ENCODE measurements at regions not wholly inside any gene's neighbourhood (a gene's known extent, or its start where the extent isn't known, plus 50 kb on each side); places are given as distances from the start of the nearest gene placed in this dataset.

GRCh38 chr17:34703533-34703932 lies 124.2 kb downstream of the TMEM132E start:
- no TSS peak for BruUV-seq (replicated peaks)
- H3K27ac ChIP-seq (ENCODE audit: low read depth, low read length, poor library complexity, severe bottlenecking): no peak overlapping the region
- ChIA-PET CTCF (no interaction called here), POLR2A (ENCODE audit: low non-redundant PET) (no interaction called here)
- H3K36me3 ChIP-seq (ENCODE audit: insufficient read depth, low read length, poor library complexity, severe bottlenecking): no peaks in the 10 kb centered on the region
- intact Hi-C loops (cut with micrococcal nuclease; ENCODE audit: unreplicated experiment): no loop called here
- DNase-seq (ENCODE audit: low spot score): peak; percentile 48
- H3K9me3 ChIP-seq (ENCODE audit: low read depth, low read length, poor library complexity, severe bottlenecking): no peaks in the 10 kb centered on the region
- H3K27me3 ChIP-seq (replicated peaks; ENCODE audit: insufficient read depth, low read depth, low read length, poor library complexity): no peaks in the 10 kb centered on the region
- no peak overlapping the region for H3K4me3 ChIP-seq (ENCODE audit: low read depth, low read length, poor library complexity, severe bottlenecking)
- H3K4me1 ChIP-seq (ENCODE audit: insufficient read depth, low read length, poor library complexity, severe bottlenecking): no peaks in the 10 kb centered on the region
- TF ChIP-seq, protein P1, sequence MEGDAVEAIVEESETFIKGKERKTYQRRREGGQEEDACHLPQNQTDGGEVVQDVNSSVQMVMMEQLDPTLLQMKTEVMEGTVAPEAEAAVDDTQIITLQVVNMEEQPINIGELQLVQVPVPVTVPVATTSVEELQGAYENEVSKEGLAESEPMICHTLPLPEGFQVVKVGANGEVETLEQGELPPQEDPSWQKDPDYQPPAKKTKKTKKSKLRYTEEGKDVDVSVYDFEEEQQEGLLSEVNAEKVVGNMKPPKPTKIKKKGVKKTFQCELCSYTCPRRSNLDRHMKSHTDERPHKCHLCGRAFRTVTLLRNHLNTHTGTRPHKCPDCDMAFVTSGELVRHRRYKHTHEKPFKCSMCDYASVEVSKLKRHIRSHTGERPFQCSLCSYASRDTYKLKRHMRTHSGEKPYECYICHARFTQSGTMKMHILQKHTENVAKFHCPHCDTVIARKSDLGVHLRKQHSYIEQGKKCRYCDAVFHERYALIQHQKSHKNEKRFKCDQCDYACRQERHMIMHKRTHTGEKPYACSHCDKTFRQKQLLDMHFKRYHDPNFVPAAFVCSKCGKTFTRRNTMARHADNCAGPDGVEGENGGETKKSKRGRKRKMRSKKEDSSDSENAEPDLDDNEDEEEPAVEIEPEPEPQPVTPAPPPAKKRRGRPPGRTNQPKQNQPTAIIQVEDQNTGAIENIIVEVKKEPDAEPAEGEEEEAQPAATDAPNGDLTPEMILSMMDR (conservative IDR thresholded peaks at IDR 0.05; ENCODE audit: low read depth, low read length): no peak
- TF ChIP-seq EZH2 (IDR thresholded peaks at IDR 0.05; ENCODE audit: borderline replicate concordance, low read depth, low read length, poor library complexity, severe bottlenecking): no peak

- intact Hi-C loops (cut with micrococcal nuclease; ENCODE audit: unreplicated experiment): no loop called here
Measured at GRCh38 chr17:34699181-34699580, 119.8 kb downstream of the TMEM132E start.

DNA sequence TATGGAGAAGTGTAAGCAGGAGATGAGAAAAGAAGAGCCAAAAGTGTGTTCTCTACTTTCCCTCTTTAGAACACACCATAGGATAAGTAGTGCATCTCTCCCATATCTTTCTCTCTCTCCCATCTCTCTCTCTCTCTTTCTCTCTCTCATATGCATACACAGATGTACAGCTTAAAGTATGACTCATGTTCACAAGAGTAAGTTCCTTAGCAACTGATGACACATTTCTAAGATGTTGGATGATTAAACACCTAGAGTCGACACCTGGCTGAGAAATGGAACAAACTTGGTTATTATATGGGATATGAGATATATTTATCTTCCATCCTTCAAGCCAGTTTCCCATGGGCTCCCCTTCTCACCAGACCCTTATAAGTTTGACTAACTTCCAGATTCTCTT lies 113.5 kb downstream of the TMEM132E start:
- Histone ChIP-seq H3K4me1 (ENCODE audit: insufficient read depth, low read length, poor library complexity, severe bottlenecking) (no peaks in the 10 kb centered on the region), H3K36me3 (ENCODE audit: insufficient read depth, low read length, poor library complexity, severe bottlenecking) (no peaks in the 10 kb centered on the region), H3K4me3 (ENCODE audit: low read depth, low read length, poor library complexity, severe bottlenecking) (no peak overlapping the region), H3K27ac (ENCODE audit: low read depth, low read length, poor library complexity, severe bottlenecking) (no peak overlapping the region), H3K9me3 (ENCODE audit: low read depth, low read length, poor library complexity, severe bottlenecking) (no peaks in the 10 kb centered on the region), H3K27me3 (replicated peaks; ENCODE audit: insufficient read depth, low read depth, low read length, poor library complexity) (peaks cover 11% of the 10 kb centered on the region)
- ChIA-PET CTCF (no interaction called here), POLR2A (ENCODE audit: low non-redundant PET) (no interaction called here)
- no TSS peak for BruUV-seq (replicated peaks)
- intact Hi-C loops (cut with micrococcal nuclease; ENCODE audit: unreplicated experiment): no loop called here
- DNase-seq (ENCODE audit: low spot score): no peak
- no peak for TF ChIP-seq EZH2 (IDR thresholded peaks at IDR 0.05; ENCODE audit: borderline replicate concordance, low read depth, low read length, poor library complexity, severe bottlenecking)
- TF ChIP-seq, protein P1 (conservative IDR thresholded peaks at IDR 0.05; ENCODE audit: low read depth, low read length): no peak

More at GRCh38 chr17:34699181-34699580, 119.8 kb downstream of the TMEM132E start:
- Histone ChIP-seq H3K4me3 (ENCODE audit: low read depth, low read length, poor library complexity, severe bottlenecking) (no peak overlapping the region), H3K27me3 (replicated peaks; ENCODE audit: insufficient read depth, low read depth, low read length, poor library complexity) (peaks cover 11% of the 10 kb centered on the region), H3K9me3 (ENCODE audit: low read depth, low read length, poor library complexity, severe bottlenecking) (no peaks in the 10 kb centered on the region), H3K36me3 (ENCODE audit: insufficient read depth, low read length, poor library complexity, severe bottlenecking) (no peaks in the 10 kb centered on the region), H3K4me1 (ENCODE audit: insufficient read depth, low read length, poor library complexity, severe bottlenecking) (no peaks in the 10 kb centered on the region), H3K27ac (ENCODE audit: low read depth, low read length, poor library complexity, severe bottlenecking) (no peak overlapping the region)
- BruUV-seq (replicated peaks): no TSS peak
- CTCF ChIA-PET: no interaction called here
- TF ChIP-seq EZH2 (IDR thresholded peaks at IDR 0.05; ENCODE audit: borderline replicate concordance, low read depth, low read length, poor library complexity, severe bottlenecking): no peak
- TF ChIP-seq, protein P1 (conservative IDR thresholded peaks at IDR 0.05; ENCODE audit: low read depth, low read length): no peak
- no peak for DNase-seq (ENCODE audit: low spot score)
- POLR2A ChIA-PET (ENCODE audit: low non-redundant PET): no interaction called here

Data from A673 (cell line).